HepG2 (cell line): ENCODE measurements at regions not wholly inside any gene's neighbourhood (a gene's known extent, or its start where the extent isn't known, plus 50 kb on each side); places are given as distances from the start of the nearest gene placed in this dataset.

Source experiments
- ATAC-seq: fragments of 200-7000 bp; cut with Tn5 transposase; 3 replicates; pipeline ENCODE4 v1.9.1; 2020; ENCODE audit warnings: mild to moderate bottlenecking, moderate library complexity
- BruUV-seq: library from RNA; stranded (reverse); fragments of 400-500 nt; replicated peaks from 2 replicates; lab custom pipeline; 2021; lab: Mats Ljungman, UMichigan
- CTCF ChIA-PET: fragments of 300-600 bp; formaldehyde crosslinking; extraction: SDS; loops from one replicate; lab custom pipeline; 2021; ENCODE audit warnings: low total read pairs, inconsistent platforms, low intra/inter-chr PET ratio; lab: Yijun Ruan, JAX
- POLR2A ChIA-PET: fragments of 350-600 bp; sonication (Branson Sonifier 250); formaldehyde crosslinking; loops from one replicate; lab custom pipeline; 2020; ENCODE audit warnings: antibody characterized with exemption, inconsistent platforms; lab: Yijun Ruan, JAX
- DNase-seq: peaks from one replicate; pipeline ENCODE4 v3.0.0-alpha.2; 2015; ENCODE audit warnings: low spot score
- FAIRE-seq: peaks from 3 replicates; lab custom pipeline; 2011; peaks lifted over from hg19 to GRCh38; lab: Jason Lieb, UNC
- H2AFZ ChIP-seq: one replicate; pipeline ENCODE4 v1.6.1; 2011; ENCODE audit warnings: low read length, inconsistent platforms
- H3K27ac ChIP-seq: fragments of 300-600 bp; 3 replicates; pipeline ENCODE4 v1.8.0; 2011; ENCODE audit warnings: mixed run types, mild to moderate bottlenecking, mixed read lengths, low read length, inconsistent platforms; ENCODE audit not compliant: insufficient read depth; ENCODE audit errors: extremely low read length
- H3K27me3 ChIP-seq, 2 experiments: fragments of 200-600 bp in 1 of 2; 2 replicates in 1 of 2; 3 replicates in 1 of 2; pipeline versions ENCODE4 v1.6.0 to v1.8.0; 2011; ENCODE audit warnings: low read length in 2 of 2, mild to moderate bottlenecking in 2 of 2, moderate library complexity in 2 of 2, inconsistent platforms in 1 of 2; ENCODE audit not compliant: insufficient read depth in 2 of 2, control insufficient read depth in 1 of 2
- H3K36me3 ChIP-seq, 2 experiments: fragments of 200-600 bp in 1 of 2; replicated peaks in 1 of 2; 2 replicates in 1 of 2; 3 replicates in 1 of 2; pipeline versions ENCODE4 v1.5.1 to v1.8.0; 2011; ENCODE audit warnings: low read length in 2 of 2, inconsistent platforms in 1 of 2; ENCODE audit not compliant: insufficient read depth in 2 of 2, control insufficient read depth in 1 of 2
- H3K4me1 ChIP-seq: 2 replicates; pipeline ENCODE4 v1.5.1; 2012; ENCODE audit warnings: low read length, inconsistent platforms; ENCODE audit not compliant: insufficient read depth
- H3K4me2 ChIP-seq: 2 replicates; pipeline ENCODE4 v1.6.0; 2011; ENCODE audit warnings: low read depth, low read length, inconsistent platforms
- H3K4me3 ChIP-seq, 3 experiments: fragments of 200-600 bp in 1 of 3; sonication (generic), shearing (Covaris generic) in 1 of 3; replicated peaks in 1 of 3; 2 replicates each; pipeline ENCODE4 v1.5.1; 2011 to 2016; ENCODE audit warnings: low read length in 3 of 3, inconsistent platforms in 2 of 3, low read depth in 2 of 3, mild to moderate bottlenecking in 2 of 3, control low read depth in 1 of 3, mixed read lengths in 1 of 3; ENCODE audit not compliant: insufficient read depth in 1 of 3
- H3K79me2 ChIP-seq: one replicate; pipeline ENCODE4 v1.6.1; 2011; ENCODE audit warnings: low read length, inconsistent platforms; ENCODE audit not compliant: insufficient read depth
- H3K9ac ChIP-seq: 2 replicates; pipeline ENCODE4 v1.6.0; 2011; ENCODE audit warnings: mild to moderate bottlenecking, low read depth, low read length, inconsistent platforms; ENCODE audit not compliant: insufficient read depth
- H3K9me3 ChIP-seq: 2 replicates; pipeline ENCODE4 v1.5.1; 2012; ENCODE audit warnings: mild to moderate bottlenecking, low read length
- H4K20me1 ChIP-seq: 2 replicates; pipeline ENCODE4 v1.6.0; 2011; ENCODE audit warnings: inconsistent platforms, mild to moderate bottlenecking, low read length, moderate library complexity; ENCODE audit not compliant: insufficient read depth
- BORCS8-MEF2B ChIP-seq: sonication (generic); formaldehyde crosslinking; IDR thresholded peaks from 2 replicates; pipeline ENCODE4 v1.8.0; 2022; ENCODE audit warnings: mild to moderate bottlenecking, missing genetic modification reagents
- FOXO1 ChIP-seq: sonication (generic); formaldehyde crosslinking; IDR thresholded peaks from 2 replicates; pipeline ENCODE4 v1.4.0; 2020; ENCODE audit warnings: missing genetic modification reagents
- GFI1 ChIP-seq: sonication (generic); formaldehyde crosslinking; IDR thresholded peaks from 2 replicates; pipeline ENCODE4 v1.5.0; 2020; ENCODE audit warnings: missing genetic modification reagents, mild to moderate bottlenecking, borderline replicate concordance
- GZF1 ChIP-seq: sonication (generic); formaldehyde crosslinking; IDR thresholded peaks from 2 replicates; pipeline ENCODE4 v1.5.1; 2020; ENCODE audit warnings: mild to moderate bottlenecking, missing genetic modification reagents
- HDAC2 ChIP-seq: sonication (generic); formaldehyde crosslinking; IDR thresholded peaks from 2 replicates; pipeline ENCODE4 v1.4.0; 2020; ENCODE audit warnings: missing genetic modification reagents
- HMGA1 ChIP-seq: sonication (generic); formaldehyde crosslinking; conservative IDR thresholded peaks from 2 replicates; pipeline ENCODE4 v1.4.0; 2020; ENCODE audit warnings: missing genetic modification reagents
- HOXD1 ChIP-seq: sonication (generic); formaldehyde crosslinking; IDR thresholded peaks from 2 replicates; pipeline ENCODE4 v1.5.0; 2020; ENCODE audit warnings: missing genetic modification reagents
- MTF2 ChIP-seq: sonication (generic); formaldehyde crosslinking; IDR thresholded peaks from 2 replicates; pipeline ENCODE4 v1.5.0; 2020; ENCODE audit warnings: missing genetic modification reagents, borderline replicate concordance
- NCOA1 ChIP-seq: sonication (generic); formaldehyde crosslinking; IDR thresholded peaks from 2 replicates; pipeline ENCODE4 v1.9.0; 2021; ENCODE audit warnings: missing genetic modification reagents
- NPAS2 ChIP-seq: sonication (generic); formaldehyde crosslinking; IDR thresholded peaks from 2 replicates; pipeline ENCODE4 v1.8.0; 2022; ENCODE audit warnings: mild to moderate bottlenecking, missing genetic modification reagents, borderline replicate concordance
- RBFOX2 ChIP-seq: fragments of 200-400 bp; formaldehyde crosslinking; IDR thresholded peaks from 2 replicates; pipeline ENCODE4 v1.6.1; 2017; ENCODE audit warnings: low read depth, mild to moderate bottlenecking, low read length
- SMC3 ChIP-seq: IDR thresholded peaks from 2 replicates; pipeline ENCODE4 v1.6.1; 2011; ENCODE audit warnings: low read length, improper control_type of control experiment
- ZBTB21 ChIP-seq: sonication (generic); formaldehyde crosslinking; IDR thresholded peaks from 2 replicates; pipeline ENCODE4 v1.4.0; 2020; ENCODE audit warnings: missing genetic modification reagents
- ZC3H13 ChIP-seq: sonication (generic); formaldehyde crosslinking; IDR thresholded peaks from 2 replicates; pipeline ENCODE4 v1.8.1; 2023; ENCODE audit warnings: mild to moderate bottlenecking, missing genetic modification reagents, moderate library complexity
- ZNF354B ChIP-seq: sonication (generic); formaldehyde crosslinking; IDR thresholded peaks from 2 replicates; pipeline ENCODE4 v1.8.0; 2022; ENCODE audit warnings: mild to moderate bottlenecking, missing genetic modification reagents
- ZNF567 ChIP-seq: sonication (generic); formaldehyde crosslinking; IDR thresholded peaks from 2 replicates; pipeline ENCODE4 v1.8.1; 2023; ENCODE audit warnings: mild to moderate bottlenecking, missing genetic modification reagents, borderline replicate concordance
- WGBS: methylation state at CpG from one replicate; pipeline ENCODE4 v1.1.6; 2017; ENCODE audit warnings: low lambda C conversion rate; 5-methylcytosine and 5-hydroxymethylcytosine counted together
- in situ Hi-C: cut with HindIII; loops from 2 replicates; pipeline ENCODE4 v1.10.0; 2017; ENCODE audit warnings: low pct_unique_long_range_greater_than_20kb; ENCODE audit not compliant: extremely low pct_ligation_motif_present
- intact Hi-C: fragments of 100-400 bp; cut with micrococcal nuclease; formaldehyde crosslinking; loops from one replicate; pipeline ENCODE4 v1.10.0; 2022; ENCODE audit not compliant: unreplicated experiment
- TF ChIP-seq, protein P1 (sequence below): sonication (generic); formaldehyde crosslinking; IDR thresholded peaks from 2 replicates; pipeline ENCODE4 v1.8.1; 2023; ENCODE audit warnings: mild to moderate bottlenecking, missing genetic modification reagents

DNA sequence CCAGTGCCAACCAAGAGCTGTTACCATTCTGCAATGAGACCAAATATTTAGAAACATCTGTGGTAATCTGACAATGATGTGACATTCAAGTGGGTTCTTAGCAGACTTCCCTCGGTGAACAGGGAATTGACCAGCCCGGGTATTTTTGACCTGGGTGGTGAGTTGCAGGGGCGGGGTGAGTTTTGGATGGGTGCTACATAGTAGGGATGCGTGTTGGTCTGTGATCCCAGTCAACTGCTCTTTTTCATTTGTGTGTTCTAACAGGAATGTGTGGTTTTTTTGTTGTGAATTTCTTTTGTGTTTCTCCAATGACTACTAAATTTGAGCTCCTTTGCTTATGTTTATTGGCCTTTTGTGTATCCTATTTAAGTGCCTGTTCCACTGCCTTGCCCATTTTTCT is 273.6 kb upstream of the HABP2 start:
- ATAC-seq: no peak
- POLR2A ChIA-PET: no interaction called here
- intact Hi-C loops: no loop called here

DNA sequence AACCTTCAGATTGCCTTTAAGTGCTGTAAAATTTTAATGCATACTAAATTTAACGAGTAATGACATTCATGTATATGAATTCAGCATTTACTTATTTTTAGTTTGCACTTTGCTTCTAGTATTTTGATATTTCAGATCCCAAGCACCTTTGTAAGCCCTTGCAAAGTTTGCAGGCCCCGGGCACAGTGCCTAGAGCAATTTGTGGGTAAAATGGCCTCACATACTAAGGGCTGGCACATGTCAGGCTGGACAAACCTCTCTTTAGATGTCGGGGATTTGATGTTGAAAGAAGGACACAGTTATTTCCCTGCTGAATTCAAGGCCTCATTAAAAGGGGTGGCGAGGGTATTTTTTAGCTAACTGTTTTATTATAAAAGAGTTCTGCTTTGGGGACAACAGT is 270.3 kb upstream of the HABP2 start:
- FAIRE-seq (no peak), ATAC-seq (no peak), DNase-seq (no peak)
- no peak for TF ChIP-seq BORCS8-MEF2B
- no peak for TF ChIP-seq NCOA1 (CRISPR knock-in tag)
- Histone ChIP-seq H3K4me2 (no peak overlapping the region), H3K79me2 (no peaks in the 10 kb centered on the region), H2AFZ (no peak overlapping the region), H3K9me3 (no peaks in the 10 kb centered on the region), H3K27me3 (peaks cover 0 to 35% of the 10 kb centered on the region in 2 experiments; a peak in 3 of 5 replicates), H4K20me1 (no peaks in the 10 kb centered on the region), H3K9ac (no peak overlapping the region), H3K4me3 (no peak overlapping the region), H3K4me1 (no peaks in the 10 kb centered on the region), H3K36me3 (no peaks in the 10 kb centered on the region), H3K27ac (no peak overlapping the region)
- no TSS peak for BruUV-seq
- CTCF ChIA-PET: no interaction called here
- in situ Hi-C loops: no loop called here
- intact Hi-C loops: no loop called here
- WGBS: 2% methylated on average over 4 of the region's 4 CpGs
- POLR2A ChIA-PET: no interaction called here

More for the DNA sequence above, 273.6 kb upstream of the HABP2 start:
- WGBS: 30% methylated on average over 4 of the region's 4 CpGs
- no peaks in the 10 kb centered on the region for H3K79me2 ChIP-seq
- CTCF ChIA-PET: no interaction called here
- in situ Hi-C loops: no loop called here
- H4K20me1 ChIP-seq: no peaks in the 10 kb centered on the region
- TF ChIP-seq HDAC2 (no peak), HMGA1 (CRISPR knock-in tag) (no peak), GFI1 (CRISPR knock-in tag) (no peak), FOXO1 (CRISPR knock-in tag) (no peak), ZC3H13 (CRISPR knock-in tag) (no peak), RBFOX2 (no peak), NPAS2 (no peak), MTF2 (no peak), ZNF567 (no peak), SMC3 (no peak), HOXD1 (CRISPR knock-in tag) (no peak), ZNF354B (CRISPR knock-in tag) (no peak), GZF1 (CRISPR knock-in tag) (no peak), ZBTB21 (CRISPR knock-in tag) (no peak)
- TF ChIP-seq, protein P1, sequence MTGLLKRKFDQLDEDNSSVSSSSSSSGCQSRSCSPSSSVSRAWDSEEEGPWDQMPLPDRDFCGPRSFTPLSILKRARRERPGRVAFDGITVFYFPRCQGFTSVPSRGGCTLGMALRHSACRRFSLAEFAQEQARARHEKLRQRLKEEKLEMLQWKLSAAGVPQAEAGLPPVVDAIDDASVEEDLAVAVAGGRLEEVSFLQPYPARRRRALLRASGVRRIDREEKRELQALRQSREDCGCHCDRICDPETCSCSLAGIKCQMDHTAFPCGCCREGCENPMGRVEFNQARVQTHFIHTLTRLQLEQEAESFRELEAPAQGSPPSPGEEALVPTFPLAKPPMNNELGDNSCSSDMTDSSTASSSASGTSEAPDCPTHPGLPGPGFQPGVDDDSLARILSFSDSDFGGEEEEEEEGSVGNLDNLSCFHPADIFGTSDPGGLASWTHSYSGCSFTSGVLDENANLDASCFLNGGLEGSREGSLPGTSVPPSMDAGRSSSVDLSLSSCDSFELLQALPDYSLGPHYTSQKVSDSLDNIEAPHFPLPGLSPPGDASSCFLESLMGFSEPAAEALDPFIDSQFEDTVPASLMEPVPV (CRISPR knock-in tag): no peak
- peaks cover 0 to 17% of the 10 kb centered on the region in 2 experiments; a peak in 2 of 5 replicates for H3K27me3 ChIP-seq
- no peaks in the 10 kb centered on the region for H3K36me3 ChIP-seq
- H3K27ac ChIP-seq: no peak overlapping the region
- no TSS peak for BruUV-seq
- no peak overlapping the region for H2AFZ ChIP-seq
- H3K4me2 ChIP-seq: no peak overlapping the region
- FAIRE-seq (no peak), DNase-seq (no peak)
- no peaks in the 10 kb centered on the region for H3K4me1 ChIP-seq
- no peak overlapping the region for H3K9ac ChIP-seq
- no peaks in the 10 kb centered on the region for H3K9me3 ChIP-seq
- H3K4me3 ChIP-seq: no peak overlapping the region
